Central memory CD4-positive, alpha-beta T cell (primary cell): ENCODE measurements at regions not wholly inside any gene's neighbourhood (a gene's known extent, or its start where the extent isn't known, plus 50 kb on each side); places are given as distances from the start of the nearest gene placed in this dataset.
"Not testable (repeated sequence)": the region's sequence is repeated elsewhere in the genome, so short reads cannot be mapped to it uniquely, and the experiment has no call there.

Source experiments
- DNase-seq: peaks from one replicate; pipeline ENCODE4 v3.0.0; 2022

GRCh38 chr4:130699004-130699403 lies 1603.1 kb downstream of the C4orf33 start:
- no peak for DNase-seq

DNA sequence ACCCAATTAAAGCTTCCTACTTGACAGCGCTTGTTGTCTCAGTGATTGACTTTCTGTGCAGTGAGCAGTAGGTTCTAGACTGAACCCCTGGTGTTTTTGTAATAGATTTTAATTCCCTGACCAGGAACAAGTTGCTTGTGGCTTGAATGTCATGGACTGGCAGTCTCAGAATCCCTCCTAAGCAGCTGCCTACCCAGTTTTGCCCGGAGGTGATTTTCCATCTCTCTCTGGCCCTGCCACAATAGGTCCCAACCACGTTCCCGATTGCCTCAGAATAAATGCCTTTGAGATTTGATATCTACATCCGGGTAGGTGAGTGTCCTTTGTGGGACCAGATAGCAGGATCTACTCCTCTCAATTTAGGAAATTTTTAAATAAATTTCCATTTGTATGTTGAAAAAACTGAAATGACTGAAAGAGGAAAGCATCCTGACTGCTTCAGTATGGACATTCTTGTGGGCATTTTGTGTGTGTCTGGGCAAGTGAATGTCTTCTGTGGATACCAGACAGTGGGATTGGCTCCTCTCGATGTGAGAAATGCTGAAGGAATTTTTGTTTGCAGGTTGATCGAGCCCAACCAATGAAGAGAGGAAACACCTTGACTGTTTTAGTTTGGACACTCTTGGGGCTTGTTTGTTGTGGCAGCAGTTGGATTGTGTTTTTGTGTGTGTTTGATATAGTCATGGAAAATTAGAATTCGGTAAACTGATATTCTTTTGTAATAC lies 1607.4 kb downstream of the C4orf33 start:
- DNase-seq, result no peak

DNA sequence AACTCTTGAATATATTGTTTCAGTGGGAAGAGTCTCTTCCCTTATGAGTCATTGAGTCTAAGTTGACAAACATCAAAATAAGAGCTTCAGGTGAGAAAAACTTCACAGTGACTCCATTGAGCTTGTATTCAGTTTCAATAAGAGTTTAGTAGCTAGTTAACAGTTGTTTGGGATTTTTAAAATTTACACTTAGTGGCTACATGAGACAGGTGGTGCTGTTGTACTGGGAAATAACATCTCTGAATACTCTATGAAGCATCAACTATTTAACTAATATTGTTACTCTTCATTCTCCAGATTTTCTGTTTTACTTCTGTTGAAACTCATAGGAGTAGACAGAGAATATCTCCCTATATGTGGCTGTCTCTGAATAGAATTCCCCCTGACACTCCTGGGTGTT lies 1609.1 kb downstream of the C4orf33 start:
- DNase-seq, result no peak

GRCh38 chr4:130712038-130712437 lies 1616.1 kb downstream of the C4orf33 start:
- DNase-seq, result no peak

DNA sequence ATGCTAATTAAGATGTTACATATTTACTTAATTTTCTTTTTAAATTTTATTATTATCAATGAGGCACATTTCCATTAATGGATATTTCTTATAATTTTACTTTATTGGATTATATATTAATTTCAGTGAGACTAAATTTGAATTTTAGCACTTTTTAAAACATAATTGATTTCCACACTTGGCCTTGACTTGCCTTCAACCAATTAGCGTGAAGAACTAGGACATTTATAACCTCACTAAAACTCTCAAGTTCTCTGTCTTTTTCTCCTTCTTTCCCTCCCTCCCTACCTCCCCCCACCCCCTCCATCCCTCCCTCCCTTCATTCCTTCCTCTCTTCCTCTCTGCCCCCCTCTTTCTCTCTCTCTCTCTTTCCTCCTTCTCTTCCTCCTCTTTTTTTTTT lies 1618.1 kb downstream of the C4orf33 start:
- no peak for DNase-seq

DNA sequence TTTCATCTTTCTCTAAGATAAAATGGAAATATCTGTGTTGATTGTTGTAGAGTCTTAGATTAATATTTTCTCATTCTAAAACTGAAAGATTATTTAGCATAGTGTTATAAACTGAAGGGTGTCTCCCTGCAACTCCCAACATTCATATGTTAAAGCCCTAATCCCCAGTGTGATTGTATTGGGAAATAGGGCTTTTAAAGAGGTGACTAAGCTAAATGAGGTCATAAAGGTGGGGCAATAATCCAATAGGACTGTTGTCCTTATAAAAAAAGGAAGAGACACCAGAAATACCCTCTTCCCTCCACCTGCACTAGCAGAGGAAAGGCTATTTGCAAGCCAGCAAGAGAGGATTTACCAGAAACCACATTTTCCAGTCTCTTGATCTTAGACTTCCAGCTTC lies 1626.4 kb downstream of the C4orf33 start:
- DNase-seq, result no peak

GRCh38 chr4:130736436-130737185 lies 1640.7 kb downstream of the C4orf33 start:
- no peak for DNase-seq

- DNase-seq, result no peak
These were observed 1642.3 kb downstream of the C4orf33 start for GRCh38 chr4:130738233-130738632.

DNA sequence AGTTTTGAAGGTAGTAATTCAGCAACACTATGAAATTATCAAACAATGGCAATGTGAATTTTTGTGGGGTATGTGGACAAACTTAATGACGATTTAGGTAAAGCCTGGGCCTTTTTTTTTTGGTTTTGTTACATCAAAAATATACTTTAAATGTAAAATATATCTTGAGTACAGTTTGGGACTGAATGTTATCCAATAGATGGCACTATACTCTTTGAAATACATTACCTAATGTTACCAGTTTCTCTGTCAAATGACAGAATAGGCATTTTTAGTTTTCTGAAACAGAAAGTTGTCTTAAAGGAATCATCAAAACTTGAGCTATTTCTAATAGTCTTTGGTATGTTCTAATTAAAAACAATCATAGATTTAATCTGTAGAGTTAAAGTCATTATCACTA lies 1651.9 kb downstream of the C4orf33 start:
- no peak for DNase-seq

DNA sequence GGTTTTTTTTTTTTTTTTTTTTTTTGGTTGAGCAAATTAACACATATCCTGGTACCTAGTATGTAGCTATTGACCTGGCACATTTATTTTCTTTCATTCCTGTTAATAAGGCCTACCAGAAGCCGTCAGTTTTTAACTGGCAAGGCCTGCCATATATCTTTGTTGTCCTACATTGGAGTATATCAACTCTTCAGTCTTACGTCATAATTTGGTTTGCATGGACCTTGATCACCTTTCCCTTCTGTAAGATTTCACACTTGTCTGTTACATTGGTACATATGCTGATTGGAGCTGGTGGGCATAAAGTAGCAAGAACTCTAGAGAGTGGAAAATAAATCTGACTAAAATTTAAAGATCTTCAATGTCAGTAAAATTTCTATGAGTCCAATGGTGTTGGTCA lies 1658.0 kb downstream of the C4orf33 start:
- no peak for DNase-seq

- no peak for DNase-seq
These were observed 1664.3 kb downstream of the C4orf33 start for GRCh38 chr4:130760246-130760645.

GRCh38 chr4:130767384-130767783 lies 1671.4 kb downstream of the C4orf33 start:
- not testable (repeated sequence) for DNase-seq

- DNase-seq, result not testable (repeated sequence)
These were observed 1677.0 kb downstream of the C4orf33 start for GRCh38 chr4:130772966-130773365.

- no peak for DNase-seq
These were observed 1712.5 kb downstream of the C4orf33 start for GRCh38 chr4:130808492-130808891.

DNA sequence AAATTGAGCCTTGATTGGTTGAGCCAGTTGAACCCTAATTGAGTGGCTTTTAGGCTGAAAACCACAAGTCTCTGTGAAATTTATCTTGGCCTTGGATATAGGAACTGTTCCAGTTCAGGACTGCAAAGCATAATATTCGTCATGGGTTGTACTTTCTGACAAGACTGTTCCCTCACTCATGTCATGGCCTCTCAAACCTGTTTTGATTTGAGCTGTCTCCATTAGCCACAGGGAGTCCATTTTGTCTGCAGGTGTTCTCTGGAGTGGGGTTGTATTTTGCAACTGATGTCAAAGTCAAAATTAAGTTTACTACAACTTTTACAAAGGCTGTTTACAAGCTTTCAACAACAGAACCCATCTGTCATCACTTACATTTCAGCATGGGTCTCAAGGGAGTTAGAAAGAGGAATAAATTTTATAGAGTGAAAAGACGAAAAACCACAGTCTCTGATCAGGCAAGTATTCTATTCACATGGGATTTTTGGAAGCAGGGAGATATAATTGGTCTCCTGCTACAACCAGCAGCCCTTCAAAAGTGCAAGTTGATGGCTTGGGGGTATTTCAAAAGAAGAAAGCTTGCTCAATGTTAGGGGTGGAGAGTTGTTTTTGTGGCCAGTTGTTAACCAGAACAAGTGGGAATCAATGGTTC lies 1716.3 kb downstream of the C4orf33 start:
- DNase-seq, result no peak

DNA sequence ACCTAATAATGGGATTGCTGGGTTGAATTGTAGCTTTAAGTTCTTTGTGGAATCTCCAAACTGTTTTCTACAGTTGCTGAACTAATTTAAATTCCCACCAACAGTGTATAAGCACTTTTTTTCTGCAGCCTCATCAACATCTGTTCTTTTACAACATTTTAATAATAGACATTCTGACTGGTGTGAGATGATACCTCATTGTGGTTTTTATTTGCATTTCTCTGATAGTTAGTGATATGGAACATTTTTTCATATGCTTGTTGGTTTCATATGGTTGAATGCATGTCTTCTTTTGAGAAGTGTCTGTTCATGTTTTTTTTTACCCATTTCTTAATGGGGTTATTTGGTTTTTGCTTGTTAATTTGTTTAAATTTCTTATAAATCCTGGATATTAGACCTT lies 1718.9 kb downstream of the C4orf33 start:
- DNase-seq, result no peak

- DNase-seq, result no peak
These were observed 1724.5 kb downstream of the C4orf33 start for GRCh38 chr4:130820448-130820847.

- DNase-seq, result no peak
These were observed 1729.3 kb downstream of the C4orf33 start for GRCh38 chr4:130825284-130825683.

DNA sequence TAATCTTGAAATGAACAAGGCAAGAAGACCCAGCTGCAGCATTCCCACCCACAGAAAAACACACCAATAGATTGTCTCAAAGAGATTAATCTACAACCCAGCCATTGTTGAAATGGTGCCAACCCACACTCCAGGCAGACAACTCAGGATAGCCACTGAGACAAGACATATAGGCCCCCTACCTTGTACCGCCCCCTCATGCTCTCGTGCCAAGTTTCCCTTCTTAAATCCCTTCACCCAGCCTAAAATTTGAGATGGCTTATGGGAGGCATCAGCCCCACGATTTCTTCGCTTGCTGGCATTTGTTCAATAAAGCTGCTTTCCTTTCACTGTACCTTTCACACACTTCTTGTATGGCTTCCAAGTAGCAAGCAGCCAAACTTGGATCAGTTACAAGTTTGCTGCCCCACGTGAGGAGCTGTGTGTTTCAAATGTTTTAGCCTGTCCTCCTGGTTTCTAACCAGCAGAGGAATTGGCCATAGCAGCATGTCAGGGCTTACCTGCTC lies 1754.1 kb downstream of the C4orf33 start:
- no peak for DNase-seq

- no peak for DNase-seq
These were observed 1755.2 kb downstream of the C4orf33 start for GRCh38 chr4:130851107-130851506.

DNA sequence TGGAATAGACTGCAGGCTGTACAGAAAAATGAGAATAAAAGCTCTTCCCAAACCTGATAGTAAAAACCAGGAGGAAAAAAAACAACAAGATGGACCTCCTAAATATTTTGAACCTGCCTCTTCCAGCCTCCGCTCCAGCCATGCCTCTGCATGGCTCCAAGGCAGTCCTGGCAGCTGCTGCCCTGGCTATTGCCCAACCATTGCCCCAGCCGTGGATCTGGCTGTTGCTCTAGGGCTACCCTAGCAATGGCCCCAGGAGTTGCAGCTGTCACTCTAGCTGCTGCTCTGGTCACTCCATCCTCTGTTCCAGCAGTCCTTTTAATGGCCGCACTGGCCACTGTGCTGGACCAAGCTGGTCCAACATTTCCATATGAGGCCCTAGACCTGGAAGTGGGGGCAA lies 1756.0 kb downstream of the C4orf33 start:
- DNase-seq, result no peak

- no peak for DNase-seq
These were observed 1759.6 kb downstream of the C4orf33 start for GRCh38 chr4:130855533-130855932.

DNA sequence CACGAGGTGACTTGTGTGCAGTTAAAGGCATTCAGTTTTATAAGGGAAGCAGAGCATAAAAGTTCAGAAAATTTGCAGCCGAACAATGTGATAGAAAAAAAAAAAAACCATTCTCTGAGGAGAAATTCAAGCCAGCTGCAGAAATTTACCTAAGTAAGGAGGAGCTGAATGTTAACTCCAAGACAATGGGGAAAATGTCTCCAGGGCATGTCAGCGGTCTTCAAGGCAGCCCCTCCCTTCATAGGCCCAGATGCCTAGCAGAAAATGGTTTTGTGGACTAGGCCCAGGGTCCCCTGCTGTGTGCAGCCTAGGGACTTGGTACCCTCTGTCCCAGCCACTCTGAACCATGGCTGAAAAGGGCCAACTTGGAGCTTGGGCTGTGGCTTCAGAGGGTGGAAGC lies 1764.0 kb downstream of the C4orf33 start:
- no peak for DNase-seq

DNA sequence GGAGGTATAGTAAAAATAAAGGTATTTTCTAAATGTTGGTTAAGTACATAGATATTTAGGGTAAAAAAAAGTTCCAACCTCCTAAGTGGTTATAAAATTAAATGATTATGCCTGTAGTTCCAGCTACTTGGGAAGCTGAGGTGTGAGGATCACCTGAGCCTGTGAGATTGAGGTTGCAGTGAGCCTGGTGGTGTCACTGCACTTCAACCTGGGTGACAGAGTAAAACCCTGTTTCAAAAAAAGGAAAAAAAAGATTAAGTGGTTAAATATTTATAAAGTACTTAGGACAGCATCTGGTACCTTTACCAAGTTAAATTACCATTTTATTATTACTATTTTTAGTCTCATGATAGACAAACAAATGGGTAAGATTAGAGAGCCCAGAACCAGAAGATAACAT lies 1801.0 kb downstream of the C4orf33 start:
- DNase-seq, result no peak
